Effector memory CD4-positive, alpha-beta T cell (primary cell): ENCODE measurements at regions not wholly inside any gene's neighbourhood (a gene's known extent, or its start where the extent isn't known, plus 50 kb on each side); places are given as distances from the start of the nearest gene placed in this dataset.

Experiments
- DNase-seq, 3 donors: peaks; one replicate each; pipeline ENCODE4 v3.0.0-alpha.2; 2020
- H3K27ac ChIP-seq: 2 replicates; pipeline ENCODE4 v1.7.0; 2013; ENCODE audit warnings: mild to moderate bottlenecking, low read length, moderate library complexity; ENCODE audit not compliant: insufficient read depth, poor library complexity, severe bottlenecking
- H3K27me3 ChIP-seq: replicated peaks from 2 replicates; pipeline ENCODE4 v1.7.0; 2013; ENCODE audit warnings: mild to moderate bottlenecking, low read length; ENCODE audit not compliant: insufficient read depth, control insufficient read depth, poor library complexity, severe bottlenecking
- H3K36me3 ChIP-seq: 2 replicates; pipeline ENCODE4 v1.7.0; 2013; ENCODE audit warnings: mild to moderate bottlenecking, low read length, moderate library complexity; ENCODE audit not compliant: control insufficient read depth, insufficient read depth
- H3K4me1 ChIP-seq: 2 replicates; pipeline ENCODE4 v1.7.0; 2013; ENCODE audit warnings: low read length, mild to moderate bottlenecking; ENCODE audit not compliant: control insufficient read depth, insufficient read depth, poor library complexity, severe bottlenecking
- H3K4me3 ChIP-seq: 2 replicates; pipeline ENCODE4 v1.7.0; 2013; ENCODE audit warnings: low read length, low read depth, mild to moderate bottlenecking; ENCODE audit not compliant: insufficient read depth, poor library complexity, severe bottlenecking
- H3K9me3 ChIP-seq: 2 replicates; pipeline ENCODE4 v1.7.0; 2013; ENCODE audit warnings: mild to moderate bottlenecking, low read length, moderate library complexity; ENCODE audit not compliant: control insufficient read depth

- no peaks in the 10 kb centered on the region for H3K36me3 ChIP-seq
- no peak overlapping the region for H3K4me3 ChIP-seq
- H3K9me3 ChIP-seq: no peaks in the 10 kb centered on the region
- DNase-seq: no peak
- H3K4me1 ChIP-seq: peaks cover 12% of the 10 kb centered on the region
- no peaks in the 10 kb centered on the region for H3K27me3 ChIP-seq
- no peak overlapping the region for H3K27ac ChIP-seq
Measured at GRCh38 chr9:91037511-91038482, 236.2 kb downstream of the SYK start.

DNA sequence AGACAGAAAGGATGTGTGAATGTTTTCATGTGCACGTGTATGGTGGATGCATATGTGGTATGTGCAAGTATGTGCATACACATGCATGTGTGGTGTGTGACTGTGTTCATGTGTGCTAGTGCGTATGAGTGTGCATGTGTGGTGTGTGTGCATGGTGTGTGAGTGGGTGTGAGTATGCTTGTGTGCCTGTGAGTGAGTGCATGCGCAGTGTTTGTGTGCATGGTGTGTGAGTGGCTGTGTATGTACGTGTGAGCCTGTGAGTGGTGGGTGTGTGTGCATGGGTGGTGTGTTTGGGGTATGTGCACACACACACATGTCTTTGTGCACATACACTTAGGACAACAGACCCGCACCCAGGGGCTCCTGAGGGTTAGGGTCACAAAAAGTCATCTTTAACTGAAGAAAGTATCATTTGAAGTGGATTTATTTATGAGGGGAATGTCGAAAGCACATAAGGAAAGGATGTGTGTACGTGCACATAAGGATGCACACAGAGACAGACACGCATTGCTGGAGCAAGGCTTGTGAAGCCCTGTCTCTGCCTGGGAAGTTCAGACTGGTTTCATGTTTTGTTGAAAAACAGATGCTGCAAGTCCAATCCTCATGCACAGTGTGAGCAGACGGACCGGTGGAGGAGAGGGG, 237.0 kb downstream of the SYK start:
- Histone ChIP-seq H3K4me3 (no peak overlapping the region), H3K27me3 (no peaks in the 10 kb centered on the region), H3K36me3 (no peaks in the 10 kb centered on the region), H3K9me3 (no peaks in the 10 kb centered on the region), H3K4me1 (peaks cover 12% of the 10 kb centered on the region), H3K27ac (no peak overlapping the region)
- DNase-seq: no peak

- no peak for DNase-seq
- H3K27me3 ChIP-seq: no peaks in the 10 kb centered on the region
- no peak overlapping the region for H3K27ac ChIP-seq
- no peaks in the 10 kb centered on the region for H3K36me3 ChIP-seq
- H3K9me3 ChIP-seq: no peaks in the 10 kb centered on the region
- no peak overlapping the region for H3K4me3 ChIP-seq
- H3K4me1 ChIP-seq: peaks cover 12% of the 10 kb centered on the region
Measured at GRCh38 chr9:91039125-91039834, 237.7 kb downstream of the SYK start.

DNA sequence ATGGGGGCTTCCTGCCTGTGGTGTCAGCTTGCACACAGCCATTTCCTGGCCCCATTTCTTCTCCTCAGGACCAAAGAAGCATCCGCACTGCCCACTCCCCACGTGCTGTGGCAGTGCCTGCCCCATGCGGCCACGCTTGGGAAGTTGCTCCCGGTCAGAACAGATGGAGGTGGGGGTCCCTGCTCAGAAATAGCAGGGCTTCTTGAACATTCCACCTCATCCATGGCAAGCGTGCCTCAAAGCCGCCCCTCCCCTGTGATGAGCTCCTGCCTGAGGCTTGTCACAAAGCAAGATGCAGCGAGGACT, 238.2 kb downstream of the SYK start:
- Histone ChIP-seq H3K36me3 (no peaks in the 10 kb centered on the region), H3K27ac (no peak overlapping the region), H3K4me1 (peaks cover 12% of the 10 kb centered on the region), H3K9me3 (no peaks in the 10 kb centered on the region), H3K27me3 (no peaks in the 10 kb centered on the region), H3K4me3 (no peak overlapping the region)
- no peak for DNase-seq

DNA sequence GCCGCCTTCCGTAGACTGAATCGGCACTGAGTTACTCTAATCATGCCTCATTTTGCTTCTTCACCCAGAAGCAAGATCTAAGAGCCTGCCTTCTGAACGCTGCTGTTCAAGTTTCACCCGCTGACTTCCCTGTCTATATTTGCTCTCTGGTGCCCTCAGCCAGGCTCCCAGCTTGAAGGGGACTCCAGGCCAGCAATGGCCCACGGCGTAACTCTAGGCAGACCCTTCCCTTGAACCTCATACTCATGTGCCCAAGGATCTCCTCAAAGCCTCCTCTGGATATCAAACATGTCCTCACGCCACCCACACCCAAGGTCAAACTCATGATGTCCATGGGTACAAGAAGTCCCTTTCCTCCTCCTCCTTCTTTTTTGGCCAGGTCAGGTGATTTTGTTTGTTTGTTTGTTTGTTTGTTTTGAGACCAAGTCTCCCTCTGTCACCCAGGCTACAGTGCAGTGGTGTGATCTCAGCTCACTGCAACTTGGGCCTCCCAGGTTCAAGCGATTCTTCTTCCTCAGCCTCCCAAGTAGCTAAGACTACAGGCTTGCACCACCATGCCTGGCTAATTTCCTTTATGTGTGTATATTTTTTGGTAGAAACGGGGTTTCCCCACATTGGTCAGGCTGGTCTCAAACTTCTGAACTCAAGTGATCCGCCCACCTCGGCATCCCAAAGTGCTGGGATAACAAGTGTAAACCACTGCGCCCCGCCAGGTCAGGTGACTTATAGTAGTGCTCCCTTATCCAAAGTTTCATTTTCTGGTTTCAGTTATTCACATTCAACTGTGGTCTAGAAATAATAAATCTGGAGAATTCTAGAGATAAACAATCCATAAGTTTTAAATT, 239.0 kb downstream of the SYK start:
- Histone ChIP-seq H3K27me3 (no peaks in the 10 kb centered on the region), H3K36me3 (no peaks in the 10 kb centered on the region), H3K4me3 (no peak overlapping the region), H3K4me1 (peaks cover 12% of the 10 kb centered on the region), H3K9me3 (no peaks in the 10 kb centered on the region), H3K27ac (no peak overlapping the region)
- no peak for DNase-seq

GRCh38 chr9:91042024-91042423, 240.4 kb downstream of the SYK start:
- Histone ChIP-seq H3K4me1 (peaks cover 9% of the 10 kb centered on the region), H3K27ac (no peak overlapping the region), H3K4me3 (no peak overlapping the region), H3K36me3 (no peaks in the 10 kb centered on the region), H3K27me3 (no peaks in the 10 kb centered on the region), H3K9me3 (no peaks in the 10 kb centered on the region)
- DNase-seq: no peak

DNA sequence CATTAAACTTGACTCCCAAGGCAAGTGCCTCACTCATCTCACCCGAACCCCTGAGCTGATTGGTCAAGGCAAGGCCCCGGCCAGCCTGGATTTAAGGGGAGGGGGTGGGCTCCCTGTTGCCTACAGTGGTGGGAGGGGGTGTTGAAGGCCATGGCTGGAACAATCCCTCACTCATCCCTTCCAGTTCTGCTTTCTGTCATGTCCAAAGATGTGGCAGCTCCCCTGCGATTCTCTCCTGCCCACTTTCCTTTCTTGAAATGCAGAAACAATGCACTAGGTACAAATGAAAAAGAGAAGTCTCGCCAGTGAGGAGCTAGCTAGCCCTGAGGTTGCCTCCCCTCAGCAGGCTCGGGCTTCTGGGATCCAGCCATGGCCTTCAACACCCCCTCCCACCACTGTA, 240.9 kb downstream of the SYK start:
- Histone ChIP-seq H3K27me3 (no peaks in the 10 kb centered on the region), H3K27ac (no peak overlapping the region), H3K4me1 (peaks cover 9% of the 10 kb centered on the region), H3K36me3 (no peaks in the 10 kb centered on the region), H3K9me3 (no peaks in the 10 kb centered on the region), H3K4me3 (no peak overlapping the region)
- DNase-seq: no peak

- no peaks in the 10 kb centered on the region for H3K27me3 ChIP-seq
Measured at GRCh38 chr9:91043056-91043810, 241.6 kb downstream of the SYK start.

GRCh38 chr9:91043811-91044175, 242.2 kb downstream of the SYK start:
- Histone ChIP-seq H3K4me1 (peaks cover 9% of the 10 kb centered on the region), H3K27ac (no peak overlapping the region), H3K9me3 (no peaks in the 10 kb centered on the region), H3K27me3 (no peaks in the 10 kb centered on the region), H3K4me3 (no peak overlapping the region), H3K36me3 (no peaks in the 10 kb centered on the region)
- no peak for DNase-seq

More at GRCh38 chr9:91043056-91043810, 241.6 kb downstream of the SYK start:
- Histone ChIP-seq H3K27ac (no peak overlapping the region), H3K4me3 (no peak overlapping the region), H3K36me3 (no peaks in the 10 kb centered on the region), H3K4me1 (peaks cover 9% of the 10 kb centered on the region), H3K9me3 (no peaks in the 10 kb centered on the region)
- no peak for DNase-seq
